HG02938 (cell line): ENCODE measurements at regions not wholly inside any gene's neighbourhood (a gene's known extent, or its start where the extent isn't known, plus 50 kb on each side); places are given as distances from the start of the nearest gene placed in this dataset.
"Not testable (repeated sequence)": the region's sequence is repeated elsewhere in the genome, so short reads cannot be mapped to it uniquely, and the experiment has no call there.

Experiments
- ATAC-seq: cut with Tn5 transposase; IDR thresholded peaks from one replicate; pipeline ENCODE4 v1.9.1; 2021; ENCODE audit warnings: mild to moderate bottlenecking, moderate library complexity; ENCODE audit not compliant: unreplicated experiment

DNA sequence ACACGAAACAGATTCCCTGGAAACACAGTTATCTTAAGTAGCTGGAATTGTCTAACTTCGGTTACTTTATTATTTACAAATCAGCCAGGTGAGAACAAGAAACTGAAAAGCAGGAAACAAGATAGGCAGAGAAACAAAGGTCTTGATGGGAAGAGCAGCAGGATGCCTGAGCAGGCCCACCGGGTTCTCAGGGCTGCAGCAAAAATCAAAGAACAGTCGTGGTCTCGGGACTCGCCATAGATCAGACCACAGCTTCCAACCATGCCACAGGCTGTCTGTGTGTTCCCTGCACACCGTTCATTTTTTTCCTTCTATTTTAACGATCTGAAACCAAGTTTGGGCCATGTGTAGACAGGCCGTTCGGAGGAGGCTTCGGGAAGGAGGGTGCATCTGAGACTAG is 62.7 kb upstream of the SOX11 start:
- not testable (repeated sequence) for ATAC-seq

DNA sequence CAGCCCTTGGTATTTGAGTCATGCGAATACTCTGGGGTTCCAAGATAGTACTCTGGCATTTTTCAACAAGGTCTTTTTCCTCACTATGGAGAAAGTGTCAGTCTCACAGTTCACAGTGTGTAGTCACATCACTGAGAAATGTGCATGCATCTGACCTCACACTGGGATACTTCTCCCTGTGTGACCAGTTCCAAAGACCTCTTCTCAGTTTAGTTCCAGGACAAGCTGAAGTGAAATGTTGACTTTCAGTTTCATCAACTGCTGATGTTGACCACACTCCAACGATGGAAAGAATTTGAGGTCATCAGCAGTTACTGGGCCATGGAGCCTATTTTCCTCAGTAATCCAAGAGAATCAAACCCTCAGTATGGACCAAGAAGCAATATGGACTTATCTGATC is 55.1 kb upstream of the SOX11 start:
- not testable (repeated sequence) for ATAC-seq
